CD4-positive, CD25-positive, alpha-beta regulatory T cell (primary cell): ENCODE measurements at regions not wholly inside any gene's neighbourhood (a gene's known extent, or its start where the extent isn't known, plus 50 kb on each side); places are given as distances from the start of the nearest gene placed in this dataset.

Source experiments
- ATAC-seq, 2 donors: fragments of 150-1000 bp; cut with Tn5 transposase; one replicate each; pipeline ENCODE4 v1.10.0; 2021; ENCODE audit warnings: low read depth in 2 of 2, moderate number of reproducible peaks in 2 of 2, moderate library complexity in 1 of 2
- DNase-seq, 3 donors: peaks; one replicate each; pipeline versions ENCODE4 v3.0.0 to v3.0.0-alpha.2; 2012 to 2022; ENCODE audit warnings: mixed read lengths in 1 of 3
- H3K27ac ChIP-seq: one replicate; pipeline ENCODE4 v1.7.0; 2013; ENCODE audit warnings: mild to moderate bottlenecking, low read length; ENCODE audit not compliant: insufficient read depth, poor library complexity, severe bottlenecking
- H3K27me3 ChIP-seq: one replicate; pipeline ENCODE4 v1.7.0; 2013; ENCODE audit warnings: low read length; ENCODE audit not compliant: control insufficient read depth, insufficient read depth
- H3K36me3 ChIP-seq: one replicate; pipeline ENCODE4 v1.7.0; 2013; ENCODE audit warnings: mild to moderate bottlenecking, low read length, moderate library complexity; ENCODE audit not compliant: control insufficient read depth, insufficient read depth
- H3K4me1 ChIP-seq: 2 replicates; pipeline ENCODE4 v1.7.0; 2013; ENCODE audit warnings: mild to moderate bottlenecking, low read length; ENCODE audit not compliant: insufficient read depth, control insufficient read depth, poor library complexity, severe bottlenecking
- H3K4me3 ChIP-seq: one replicate; pipeline ENCODE4 v1.7.0; 2013; ENCODE audit warnings: low read depth, mild to moderate bottlenecking, low read length, moderate library complexity
- H3K9me3 ChIP-seq, 2 experiments: 1 replicate in 1 of 2; 2 replicates in 1 of 2; pipeline ENCODE4 v1.7.0; 2013; ENCODE audit warnings: low read length in 2 of 2, mild to moderate bottlenecking in 1 of 2, moderate library complexity in 1 of 2; ENCODE audit not compliant: control insufficient read depth in 2 of 2
- H3K27ac Mint-ChIP-seq, 3 donors: one replicate each; pipeline ENCODE4 v1.8.0; 2020 to 2022; ENCODE audit warnings: mild to moderate bottlenecking in 3 of 3, mixed read lengths in 3 of 3, moderate library complexity in 2 of 3
- H3K27me3 Mint-ChIP-seq: one replicate; pipeline ENCODE4 v1.8.0; 2022; ENCODE audit warnings: mild to moderate bottlenecking, mixed read lengths
- H3K36me3 Mint-ChIP-seq: one replicate; pipeline ENCODE4 v1.8.0; 2020; ENCODE audit warnings: mixed read lengths
- H3K4me1 Mint-ChIP-seq, 4 donors: one replicate each; pipeline ENCODE4 v1.8.0; 2020 to 2022; ENCODE audit warnings: mixed read lengths in 4 of 4, mild to moderate bottlenecking in 1 of 4
- H3K4me3 Mint-ChIP-seq, 4 donors: one replicate each; pipeline ENCODE4 v1.8.0; 2020 to 2022; ENCODE audit warnings: mild to moderate bottlenecking in 4 of 4, mixed read lengths in 4 of 4, moderate library complexity in 3 of 4
- H3K9me3 Mint-ChIP-seq, 7 donors: one replicate each; pipeline ENCODE4 v1.8.0; 2020 to 2022; ENCODE audit warnings: mixed read lengths in 7 of 7, mild to moderate bottlenecking in 3 of 7, moderate library complexity in 2 of 7

GRCh38 chr3:78427303-78427702 is 1340.5 kb downstream of the ROBO1 start:
- no peak overlapping the region for H3K27ac Mint-ChIP-seq
- Histone ChIP-seq H3K4me3 (no peak overlapping the region), H3K9me3 (peaks cover 2 to 7% of the 10 kb centered on the region in 2 experiments), H3K4me1 (no peaks in the 10 kb centered on the region), H3K27ac (no peak overlapping the region), H3K36me3 (no peaks in the 10 kb centered on the region), H3K27me3 (no peaks in the 10 kb centered on the region)
- ATAC-seq, result no peak
- H3K36me3 Mint-ChIP-seq, result no peaks in the 10 kb centered on the region
- DNase-seq, result no peak
- H3K9me3 Mint-ChIP-seq, result peaks cover 0 to 19% (median 6%) of the 10 kb centered on the region in 7 donors
- no peaks in the 10 kb centered on the region for H3K27me3 Mint-ChIP-seq
- no peaks in the 10 kb centered on the region for H3K4me1 Mint-ChIP-seq
- H3K4me3 Mint-ChIP-seq, result no peak overlapping the region

- no peak overlapping the region for H3K27ac ChIP-seq
- no peak overlapping the region for H3K4me3 ChIP-seq
- ATAC-seq, result no peak
- DNase-seq, result no peak
- Mint-ChIP-seq H3K4me1 (no peaks in the 10 kb centered on the region), H3K9me3 (peaks cover 0 to 23% (median 1%) of the 10 kb centered on the region in 7 donors), H3K36me3 (no peaks in the 10 kb centered on the region), H3K27ac (no peak overlapping the region), H3K27me3 (no peaks in the 10 kb centered on the region), H3K4me3 (no peak overlapping the region)
- no peaks in the 10 kb centered on the region for H3K4me1 ChIP-seq
- H3K36me3 ChIP-seq, result no peaks in the 10 kb centered on the region
- H3K9me3 ChIP-seq, result peaks cover 0 to 7% of the 10 kb centered on the region in 2 experiments
- H3K27me3 ChIP-seq, result no peaks in the 10 kb centered on the region
These were observed 1337.1 kb downstream of the ROBO1 start for GRCh38 chr3:78430741-78431140.

GRCh38 chr3:78434801-78435200 is 1333.0 kb downstream of the ROBO1 start:
- no peaks in the 10 kb centered on the region for H3K27me3 ChIP-seq
- Mint-ChIP-seq H3K27me3 (no peaks in the 10 kb centered on the region), H3K27ac (no peak overlapping the region)

GRCh38 chr3:78455166-78455565 is 1312.6 kb downstream of the ROBO1 start:
- Histone ChIP-seq H3K27me3 (no peaks in the 10 kb centered on the region), H3K4me3 (no peak overlapping the region), H3K27ac (no peak overlapping the region), H3K4me1 (no peaks in the 10 kb centered on the region), H3K36me3 (no peaks in the 10 kb centered on the region), H3K9me3 (peaks cover 0 to 4% of the 10 kb centered on the region in 2 experiments)
- Mint-ChIP-seq H3K36me3 (no peaks in the 10 kb centered on the region), H3K27ac (no peak overlapping the region), H3K4me3 (no peak overlapping the region), H3K27me3 (no peaks in the 10 kb centered on the region), H3K9me3 (peaks cover 0 to 26% (median 8%) of the 10 kb centered on the region in 7 donors), H3K4me1 (no peaks in the 10 kb centered on the region)
- DNase-seq, result no peak
- ATAC-seq, result no peak

More at GRCh38 chr3:78434801-78435200, 1333.0 kb downstream of the ROBO1 start:
- Histone ChIP-seq H3K4me3 (no peak overlapping the region), H3K36me3 (no peaks in the 10 kb centered on the region), H3K4me1 (no peaks in the 10 kb centered on the region), H3K9me3 (peaks cover 0 to 7% of the 10 kb centered on the region in 2 experiments), H3K27ac (no peak overlapping the region)
- Mint-ChIP-seq H3K4me3 (no peak overlapping the region), H3K36me3 (no peaks in the 10 kb centered on the region), H3K4me1 (no peaks in the 10 kb centered on the region), H3K9me3 (peaks cover 0 to 21% (median 1%) of the 10 kb centered on the region in 7 donors)
- no peak for ATAC-seq
- no peak for DNase-seq

- peaks cover 0 to 4% of the 10 kb centered on the region in 2 experiments for H3K9me3 ChIP-seq
- Mint-ChIP-seq H3K27ac (peak overlapping the region in 1 of 3 donors; percentile 38), H3K4me1 (no peaks in the 10 kb centered on the region), H3K4me3 (no peak overlapping the region), H3K27me3 (no peaks in the 10 kb centered on the region), H3K36me3 (no peaks in the 10 kb centered on the region), H3K9me3 (peaks cover 3 to 27% (median 8%) of the 10 kb centered on the region in 7 donors)
- no peak overlapping the region for H3K27ac ChIP-seq
- H3K4me1 ChIP-seq, result no peaks in the 10 kb centered on the region
- no peaks in the 10 kb centered on the region for H3K27me3 ChIP-seq
- ATAC-seq (no peak), DNase-seq (no peak)
- no peaks in the 10 kb centered on the region for H3K36me3 ChIP-seq
- no peak overlapping the region for H3K4me3 ChIP-seq
These were observed 1311.9 kb downstream of the ROBO1 start for GRCh38 chr3:78455712-78456433.

GRCh38 chr3:78459796-78460195 is 1308.0 kb downstream of the ROBO1 start:
- Mint-ChIP-seq H3K27me3 (no peaks in the 10 kb centered on the region), H3K4me3 (no peak overlapping the region), H3K9me3 (peaks cover 2 to 36% (median 10%) of the 10 kb centered on the region in 7 donors), H3K27ac (no peak overlapping the region), H3K4me1 (no peaks in the 10 kb centered on the region), H3K36me3 (no peaks in the 10 kb centered on the region)
- no peak for ATAC-seq
- Histone ChIP-seq H3K4me3 (no peak overlapping the region), H3K27me3 (no peaks in the 10 kb centered on the region), H3K9me3 (peaks cover 0 to 4% of the 10 kb centered on the region in 2 experiments), H3K4me1 (no peaks in the 10 kb centered on the region), H3K36me3 (no peaks in the 10 kb centered on the region), H3K27ac (no peak overlapping the region)
- no peak for DNase-seq

GRCh38 chr3:78462021-78462420 is 1305.8 kb downstream of the ROBO1 start:
- Histone ChIP-seq H3K4me3 (no peak overlapping the region), H3K4me1 (no peaks in the 10 kb centered on the region), H3K27ac (no peak overlapping the region), H3K36me3 (no peaks in the 10 kb centered on the region), H3K9me3 (peaks cover 0 to 4% of the 10 kb centered on the region in 2 experiments), H3K27me3 (no peaks in the 10 kb centered on the region)
- ATAC-seq (no peak), DNase-seq (no peak)
- no peaks in the 10 kb centered on the region for H3K4me1 Mint-ChIP-seq
- H3K27ac Mint-ChIP-seq, result no peak overlapping the region
- H3K4me3 Mint-ChIP-seq, result no peak overlapping the region
- H3K36me3 Mint-ChIP-seq, result no peaks in the 10 kb centered on the region
- peaks cover 0 to 41% (median 12%) of the 10 kb centered on the region in 7 donors for H3K9me3 Mint-ChIP-seq
- no peaks in the 10 kb centered on the region for H3K27me3 Mint-ChIP-seq

GRCh38 chr3:78476076-78476475 is 1291.7 kb downstream of the ROBO1 start:
- DNase-seq, result no peak
- Mint-ChIP-seq H3K4me3 (no peak overlapping the region), H3K4me1 (no peaks in the 10 kb centered on the region), H3K36me3 (no peaks in the 10 kb centered on the region), H3K9me3 (peaks cover 3 to 29% (median 7%) of the 10 kb centered on the region in 7 donors), H3K27me3 (no peaks in the 10 kb centered on the region), H3K27ac (no peak overlapping the region)
- ATAC-seq, result no peak
- no peaks in the 10 kb centered on the region for H3K36me3 ChIP-seq
- H3K4me3 ChIP-seq, result no peak overlapping the region
- H3K27ac ChIP-seq, result no peak overlapping the region
- no peaks in the 10 kb centered on the region for H3K9me3 ChIP-seq
- H3K4me1 ChIP-seq, result no peaks in the 10 kb centered on the region
- no peaks in the 10 kb centered on the region for H3K27me3 ChIP-seq
